CD8-positive, alpha-beta memory T cell (primary cell): ENCODE measurements at regions not wholly inside any gene's neighbourhood (a gene's known extent, or its start where the extent isn't known, plus 50 kb on each side); places are given as distances from the start of the nearest gene placed in this dataset.

Source experiments
- CTCF ChIA-PET: fragments of 350-600 bp; sonication (Branson Sonifier 250); formaldehyde crosslinking; loops from one replicate; lab custom pipeline; 2021; ENCODE audit warnings: antibody characterized with exemption; lab: Charles Lee
- POLR2A ChIA-PET: fragments of 350-600 bp; sonication (Branson Sonifier 250); formaldehyde crosslinking; loops from one replicate; lab custom pipeline; 2021; ENCODE audit warnings: antibody characterized with exemption; lab: Charles Lee
- DNase-seq, 5 donors: peaks; one replicate each; pipeline versions ENCODE4 v3.0.0 to v3.0.0-alpha.2; 2020 to 2022; ENCODE audit warnings: mixed read lengths in 1 of 5
- H3K27ac ChIP-seq: one replicate; pipeline ENCODE4 v1.7.0; 2013; ENCODE audit warnings: low read depth, mild to moderate bottlenecking, low read length, moderate library complexity
- H3K27me3 ChIP-seq: 2 replicates; pipeline ENCODE4 v1.7.0; 2013; ENCODE audit warnings: low read length, mild to moderate bottlenecking; ENCODE audit not compliant: insufficient read depth, poor library complexity, severe bottlenecking
- H3K36me3 ChIP-seq: 2 replicates; pipeline ENCODE4 v1.7.0; 2013; ENCODE audit warnings: mild to moderate bottlenecking, low read length, moderate library complexity; ENCODE audit not compliant: insufficient read depth
- H3K4me1 ChIP-seq: 2 replicates; pipeline ENCODE4 v1.7.0; 2013; ENCODE audit warnings: mild to moderate bottlenecking, low read length, moderate library complexity; ENCODE audit not compliant: insufficient read depth
- H3K4me3 ChIP-seq: 2 replicates; pipeline ENCODE4 v1.7.0; 2013; ENCODE audit warnings: mild to moderate bottlenecking, low read length
- H3K9me3 ChIP-seq: 2 replicates; pipeline ENCODE4 v1.7.0; 2013; ENCODE audit warnings: mild to moderate bottlenecking, low read length
- H3K27ac Mint-ChIP-seq, 8 donors: one replicate each; pipeline ENCODE4 v1.8.0; 2020 to 2021; ENCODE audit warnings: mixed read lengths in 8 of 8, mild to moderate bottlenecking in 6 of 8, inconsistent platforms in 3 of 8, moderate library complexity in 3 of 8
- H3K27me3 Mint-ChIP-seq, 2 donors: one replicate each; pipeline ENCODE4 v1.8.0; 2020 to 2021; ENCODE audit warnings: mixed read lengths in 2 of 2, mild to moderate bottlenecking in 1 of 2, moderate library complexity in 1 of 2
- H3K36me3 Mint-ChIP-seq, 3 donors: one replicate each; pipeline ENCODE4 v1.8.0; 2020 to 2021; ENCODE audit warnings: mixed read lengths in 3 of 3, inconsistent platforms in 1 of 3, mild to moderate bottlenecking in 1 of 3
- H3K4me1 Mint-ChIP-seq, 3 donors: one replicate each; pipeline ENCODE4 v1.8.0; 2020 to 2021; ENCODE audit warnings: mixed read lengths in 3 of 3, inconsistent platforms in 1 of 3, mild to moderate bottlenecking in 1 of 3
- H3K4me3 Mint-ChIP-seq, 7 donors: one replicate each; pipeline ENCODE4 v1.8.0; 2020 to 2021; ENCODE audit warnings: mixed read lengths in 7 of 7, mild to moderate bottlenecking in 6 of 7, moderate library complexity in 4 of 7, inconsistent platforms in 2 of 7
- H3K9me3 Mint-ChIP-seq, 5 donors: one replicate each; pipeline ENCODE4 v1.8.0; 2020 to 2022; ENCODE audit warnings: mixed read lengths in 5 of 5, mild to moderate bottlenecking in 3 of 5, moderate library complexity in 2 of 5, inconsistent platforms in 1 of 5

- H3K4me1 Mint-ChIP-seq: peaks cover 14 to 37% (median 28%) of the 10 kb centered on the region in 3 donors
- Histone ChIP-seq H3K4me3 (no peak overlapping the region), H3K36me3 (no peaks in the 10 kb centered on the region), H3K9me3 (no peaks in the 10 kb centered on the region), H3K27me3 (no peaks in the 10 kb centered on the region), H3K27ac (no peak overlapping the region), H3K4me1 (peaks cover 6% of the 10 kb centered on the region)
- ChIA-PET CTCF (no interaction called here), POLR2A (no interaction called here)
- peaks cover 3 to 18% (median 9%) of the 10 kb centered on the region in 3 donors for H3K36me3 Mint-ChIP-seq
- H3K9me3 Mint-ChIP-seq: no peaks in the 10 kb centered on the region
- peak overlapping the region in 2 of 8 donors; percentile 14 to 38 for H3K27ac Mint-ChIP-seq
- DNase-seq: no peak
- no peak overlapping the region for H3K4me3 Mint-ChIP-seq
- H3K27me3 Mint-ChIP-seq: no peaks in the 10 kb centered on the region
Observed at GRCh38 chr14:50051706-50052105, 64.7 kb downstream of the VCPKMT start.

- POLR2A ChIA-PET: interaction anchor here (0.6 kb wide), 1 partner anchor 9 kb away, joined by 3 read pairs; no protein-coding TSS in a partner anchor
- Mint-ChIP-seq H3K9me3 (no peaks in the 10 kb centered on the region), H3K4me1 (peaks cover 14 to 38% (median 29%) of the 10 kb centered on the region in 3 donors), H3K27ac (peak overlapping the region in 2 of 8 donors; percentile 14 to 23), H3K27me3 (no peaks in the 10 kb centered on the region), H3K4me3 (no peak overlapping the region), H3K36me3 (peaks cover 3 to 17% (median 5%) of the 10 kb centered on the region in 3 donors)
- no peak for DNase-seq
- Histone ChIP-seq H3K9me3 (no peaks in the 10 kb centered on the region), H3K27ac (no peak overlapping the region), H3K36me3 (no peaks in the 10 kb centered on the region), H3K27me3 (no peaks in the 10 kb centered on the region), H3K4me3 (no peak overlapping the region), H3K4me1 (peaks cover 7% of the 10 kb centered on the region)
- CTCF ChIA-PET: interaction anchor here (2.1 kb wide), 1 partner anchor 190 kb away, joined by 5 read pairs; no protein-coding TSS in a partner anchor
Observed at GRCh38 chr14:50052517-50052916, 63.9 kb downstream of the VCPKMT start.

GRCh38 chr14:50053935-50054334 is 62.4 kb downstream of the VCPKMT start:
- Histone ChIP-seq H3K4me3 (no peak overlapping the region), H3K27me3 (no peaks in the 10 kb centered on the region), H3K27ac (no peak overlapping the region), H3K36me3 (no peaks in the 10 kb centered on the region), H3K9me3 (no peaks in the 10 kb centered on the region), H3K4me1 (peaks cover 6% of the 10 kb centered on the region)
- Mint-ChIP-seq H3K27ac (peak overlapping the region in 2 of 8 donors; percentile 36 to 43), H3K4me3 (no peak overlapping the region), H3K4me1 (peaks cover 14 to 41% (median 31%) of the 10 kb centered on the region in 3 donors), H3K27me3 (no peaks in the 10 kb centered on the region), H3K36me3 (peaks cover 3 to 17% (median 4%) of the 10 kb centered on the region in 3 donors), H3K9me3 (no peaks in the 10 kb centered on the region)
- DNase-seq: no peak
- POLR2A ChIA-PET: no interaction called here
- CTCF ChIA-PET: interaction anchor here (2.1 kb wide), 1 partner anchor 192 kb away, joined by 5 read pairs; no protein-coding TSS in a partner anchor

- Histone ChIP-seq H3K9me3 (no peaks in the 10 kb centered on the region), H3K36me3 (no peaks in the 10 kb centered on the region), H3K4me3 (no peak overlapping the region), H3K27me3 (no peaks in the 10 kb centered on the region), H3K27ac (no peak overlapping the region), H3K4me1 (peaks cover 19% of the 10 kb centered on the region)
- DNase-seq: no peak
- Mint-ChIP-seq H3K4me1 (peaks cover 20 to 52% (median 41%) of the 10 kb centered on the region in 3 donors), H3K27me3 (no peaks in the 10 kb centered on the region), H3K36me3 (peaks cover 0 to 13% (median 2%) of the 10 kb centered on the region in 3 donors), H3K9me3 (no peaks in the 10 kb centered on the region), H3K27ac (peak overlapping the region in 5 of 8 donors; percentile 17 to 86 (median 32)), H3K4me3 (no peak overlapping the region)
- ChIA-PET CTCF (interaction anchor here (1.4 kb wide), 3 partner anchors 11 to 190 kb away, joined by 3 to 5 read pairs (median 4); no protein-coding TSS in a partner anchor), POLR2A (interaction anchor here (0.7 kb wide), 2 partner anchors 84 to 203 kb away, joined by 4 to 5 read pairs; no protein-coding TSS in a partner anchor)
Observed at GRCh38 chr14:50055461-50056228, 60.7 kb downstream of the VCPKMT start.

- POLR2A ChIA-PET: no interaction called here
- CTCF ChIA-PET: interaction anchor here (1.0 to 1.4 kb wide), 4 partner anchors 12 to 191 kb away, joined by 3 to 5 read pairs (median 4); no protein-coding TSS in a partner anchor
- no peaks in the 10 kb centered on the region for H3K27me3 ChIP-seq
- H3K9me3 ChIP-seq: no peaks in the 10 kb centered on the region
- no peak for DNase-seq
- no peaks in the 10 kb centered on the region for H3K9me3 Mint-ChIP-seq
- H3K27ac ChIP-seq: no peak overlapping the region
- no peaks in the 10 kb centered on the region for H3K36me3 ChIP-seq
- no peaks in the 10 kb centered on the region for H3K27me3 Mint-ChIP-seq
- peaks cover 0 to 9% (median 2%) of the 10 kb centered on the region in 3 donors for H3K36me3 Mint-ChIP-seq
- no peak overlapping the region for H3K27ac Mint-ChIP-seq
- peaks cover 27% of the 10 kb centered on the region for H3K4me1 ChIP-seq
- peaks cover 28 to 59% (median 49%) of the 10 kb centered on the region in 3 donors for H3K4me1 Mint-ChIP-seq
- H3K4me3 ChIP-seq: no peak overlapping the region
- H3K4me3 Mint-ChIP-seq: no peak overlapping the region
Observed at GRCh38 chr14:50056435-50056834, 59.9 kb downstream of the VCPKMT start.

- peak overlapping the region in 1 of 7 donors; percentile 27 for H3K4me3 Mint-ChIP-seq
- peaks cover 36% of the 10 kb centered on the region for H3K4me1 ChIP-seq
- peaks cover 0 to 3% (median 0%) of the 10 kb centered on the region in 3 donors for H3K36me3 Mint-ChIP-seq
- H3K27ac ChIP-seq: no peak overlapping the region
- ChIA-PET POLR2A (no interaction called here), CTCF (interaction anchor here (1.0 kb wide), 1 partner anchor 57 kb away, joined by 3 read pairs; no protein-coding TSS in a partner anchor)
- H3K9me3 Mint-ChIP-seq: no peaks in the 10 kb centered on the region
- H3K27me3 Mint-ChIP-seq: no peaks in the 10 kb centered on the region
- no peak for DNase-seq
- H3K27ac Mint-ChIP-seq: peak overlapping the region in 6 of 8 donors; percentile 43 to 87 (median 69)
- H3K9me3 ChIP-seq: no peaks in the 10 kb centered on the region
- peaks cover 36 to 63% (median 58%) of the 10 kb centered on the region in 3 donors for H3K4me1 Mint-ChIP-seq
- H3K36me3 ChIP-seq: no peaks in the 10 kb centered on the region
- H3K4me3 ChIP-seq: no peak overlapping the region
- H3K27me3 ChIP-seq: no peaks in the 10 kb centered on the region
Observed at GRCh38 chr14:50057331-50057730, 59.0 kb downstream of the VCPKMT start.

- H3K4me3 Mint-ChIP-seq: no peak overlapping the region
- H3K9me3 ChIP-seq: no peaks in the 10 kb centered on the region
- DNase-seq: no peak
- H3K36me3 ChIP-seq: no peaks in the 10 kb centered on the region
- no peaks in the 10 kb centered on the region for H3K9me3 Mint-ChIP-seq
- POLR2A ChIA-PET: interaction anchor here (0.5 kb wide), 1 partner anchor 11 kb away, joined by 3 read pairs; no protein-coding TSS in a partner anchor
- H3K27ac ChIP-seq: no peak overlapping the region
- H3K27ac Mint-ChIP-seq: peak overlapping the region in 5 of 8 donors; percentile 17 to 87 (median 42)
- peaks cover 44% of the 10 kb centered on the region for H3K4me1 ChIP-seq
- H3K27me3 ChIP-seq: no peaks in the 10 kb centered on the region
- H3K27me3 Mint-ChIP-seq: no peaks in the 10 kb centered on the region
- CTCF ChIA-PET: no interaction called here
- H3K36me3 Mint-ChIP-seq: no peaks in the 10 kb centered on the region
- peaks cover 44 to 68% (median 65%) of the 10 kb centered on the region in 3 donors for H3K4me1 Mint-ChIP-seq
- no peak overlapping the region for H3K4me3 ChIP-seq
Observed at GRCh38 chr14:50058113-50058512, 58.3 kb downstream of the VCPKMT start.
